ENCODE measurements at regions not wholly inside any gene's neighbourhood (a gene's known extent, or its start where the extent isn't known, plus 50 kb on each side); places are given as distances from the start of the nearest gene placed in this dataset.
A peak's percentile ranks its signal among the peaks of the same experiment; 100 is the strongest.

- TF ChIP-seq SP140L (CRISPR knock-in tag; IDR thresholded peaks at IDR 0.05; ENCODE audit: borderline replicate concordance) = no peak
- TF ChIP-seq DDIT3 (CRISPR knock-in tag; IDR thresholded peaks at IDR 0.05) = no peak
These were observed 190.0 kb downstream of the MTCL1 start (continued) for GRCh38 chr18:8895341-8895740.

- no peak for FAIRE-seq
- no peak overlapping the region for H2AFZ ChIP-seq (ENCODE audit: low read length)
These were observed 190.7 kb downstream of the MTCL1 start for GRCh38 chr18:8895987-8896619.

More at GRCh38 chr18:8895987-8896619, 190.7 kb downstream of the MTCL1 start:
- intact Hi-C loops (cut with micrococcal nuclease; ENCODE audit: unreplicated experiment) = loop anchor here (10.0 kb wide), 1 partner anchor 1109 kb away; no protein-coding TSS in a partner anchor
- H3K27me3 ChIP-seq (ENCODE audit: control insufficient read depth in 1 of 2, insufficient read depth in 2 of 2, low read length in 2 of 2) = no peaks in the 10 kb centered on the region
- TF ChIP-seq TRIM22 (IDR thresholded peaks at IDR 0.05) = no peak
- peak; percentile 93 for TF ChIP-seq ZNF331 (CRISPR knock-in tag; IDR thresholded peaks at IDR 0.05)
- no peak for TF ChIP-seq ZBTB37 (CRISPR knock-in tag; IDR thresholded peaks at IDR 0.05)
- TF ChIP-seq ZNF556 (CRISPR knock-in tag; IDR thresholded peaks at IDR 0.05; ENCODE audit: borderline replicate concordance) = no peak
- ChIA-PET CTCF (ENCODE audit: low intra/inter-chr PET ratio, low total read pairs) (no interaction called here), POLR2A (no interaction called here)
- no peaks in the 10 kb centered on the region for H4K20me1 ChIP-seq (ENCODE audit: insufficient read depth, low read length)
- no peaks in the 10 kb centered on the region for H3K36me3 ChIP-seq (replicated peaks in 1 of 2; ENCODE audit: control insufficient read depth in 1 of 2, insufficient read depth in 2 of 2, low read length in 2 of 2)
- no peak overlapping the region for H3K4me3 ChIP-seq (replicated peaks in 1 of 3; ENCODE audit: insufficient read depth in 1 of 3, low read depth in 2 of 3, low read length in 3 of 3)
- H3K79me2 ChIP-seq (ENCODE audit: insufficient read depth, low read length) = no peaks in the 10 kb centered on the region
- H3K4me1 ChIP-seq (ENCODE audit: insufficient read depth, low read length) = peaks cover 4% of the 10 kb centered on the region
- DNase-seq (ENCODE audit: low spot score) (no peak), ATAC-seq (no peak)
- no peaks in the 10 kb centered on the region for H3K9me3 ChIP-seq (ENCODE audit: low read length)
- H3K27ac ChIP-seq (ENCODE audit: extremely low read length, insufficient read depth, low read length) = no peak overlapping the region
- no TSS peak for BruUV-seq (replicated peaks)
- H3K9ac ChIP-seq (ENCODE audit: insufficient read depth, low read depth, low read length) = no peak overlapping the region
- in situ Hi-C loops (cut with HindIII; ENCODE audit: extremely low pct_ligation_motif_present, low pct_unique_long_range_greater_than_20kb) = no loop called here
- 20% methylated on average over 2 of the region's 2 CpGs for WGBS (ENCODE audit: low lambda C conversion rate)
- no peak overlapping the region for H3K4me2 ChIP-seq (ENCODE audit: low read depth, low read length)
